ENCODE measurements at regions not wholly inside any gene's neighbourhood (a gene's known extent, or its start where the extent isn't known, plus 50 kb on each side); places are given as distances from the start of the nearest gene placed in this dataset.

DNA sequence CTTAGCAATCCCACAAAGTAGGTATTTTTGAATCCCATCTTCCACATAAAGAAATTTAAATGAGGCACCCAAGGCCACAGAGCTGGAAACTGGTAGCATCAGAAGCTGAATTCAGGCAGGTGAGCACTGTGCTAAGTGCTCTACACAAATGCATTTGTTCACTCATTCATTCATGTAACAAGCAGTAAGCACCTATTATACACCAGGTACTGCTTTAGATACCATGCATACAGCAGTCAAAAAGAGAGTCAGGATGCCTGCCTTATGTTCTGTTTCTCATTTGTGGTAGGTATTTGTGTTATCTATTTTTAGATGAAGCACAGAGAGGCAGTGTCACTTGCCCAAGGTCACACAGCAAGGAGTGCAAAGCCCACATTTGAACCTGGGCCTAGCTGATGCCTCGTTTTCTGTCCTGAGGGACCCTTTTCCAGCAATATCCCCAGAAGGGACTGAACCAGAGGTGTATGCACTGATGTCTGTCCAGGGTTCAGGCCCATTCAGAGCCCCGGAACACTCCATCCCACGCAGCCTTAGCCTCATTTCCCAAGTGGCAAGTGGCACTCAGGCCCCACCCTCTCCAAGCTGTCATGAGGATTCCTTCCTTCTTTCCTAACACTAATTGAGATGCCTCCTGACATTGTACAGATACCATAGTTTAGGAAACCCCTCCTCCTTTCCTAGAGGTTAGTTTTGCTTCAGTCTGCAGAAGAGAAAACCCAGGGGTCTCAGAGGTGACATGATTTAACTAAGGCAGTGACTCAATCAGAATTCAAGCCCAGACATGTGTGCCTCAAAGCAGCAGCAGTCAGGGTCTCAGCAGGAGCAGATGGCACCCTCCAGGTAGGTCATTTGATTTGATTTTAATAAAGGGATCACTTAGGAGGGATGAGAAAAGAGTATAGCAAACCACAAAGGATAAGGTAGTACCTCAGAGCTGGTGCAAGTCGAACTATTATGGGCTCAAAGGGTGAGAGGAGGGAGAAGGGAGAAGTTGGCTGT lies 61.2 kb upstream of the SIRPA start:
- H3K4me2 ChIP-seq (ENCODE audit: insufficient read depth, low read length): no peak overlapping the region
- H3K9ac ChIP-seq (replicated peaks; ENCODE audit: extremely low read depth, insufficient read depth, low read length): no peak overlapping the region
- TF ChIP-seq GATA2 (IDR thresholded peaks at IDR 0.05; ENCODE audit: insufficient read depth, insufficient read length, low read depth, low read length) (no peak), MYC (IDR thresholded peaks at IDR 0.05; ENCODE audit: low read depth, low read length) (no peak), POLR2AphosphoS5 (IDR thresholded peaks at IDR 0.05; ENCODE audit: insufficient read depth, low read depth, low read length) (no peak), JUN (IDR thresholded peaks at IDR 0.05; ENCODE audit: borderline replicate concordance, insufficient read depth, insufficient read length, low read depth) (no peak), POLR2A (IDR thresholded peaks at IDR 0.05; ENCODE audit: low read depth, low read length) (no peak), FOS (IDR thresholded peaks at IDR 0.05; ENCODE audit: borderline replicate concordance, insufficient read depth, low read length) (no peak), EZH2 (IDR thresholded peaks at IDR 0.05; ENCODE audit: borderline replicate concordance, low read depth, low read length, severe bottlenecking) (no peak)
- TF ChIP-seq, protein P1, sequence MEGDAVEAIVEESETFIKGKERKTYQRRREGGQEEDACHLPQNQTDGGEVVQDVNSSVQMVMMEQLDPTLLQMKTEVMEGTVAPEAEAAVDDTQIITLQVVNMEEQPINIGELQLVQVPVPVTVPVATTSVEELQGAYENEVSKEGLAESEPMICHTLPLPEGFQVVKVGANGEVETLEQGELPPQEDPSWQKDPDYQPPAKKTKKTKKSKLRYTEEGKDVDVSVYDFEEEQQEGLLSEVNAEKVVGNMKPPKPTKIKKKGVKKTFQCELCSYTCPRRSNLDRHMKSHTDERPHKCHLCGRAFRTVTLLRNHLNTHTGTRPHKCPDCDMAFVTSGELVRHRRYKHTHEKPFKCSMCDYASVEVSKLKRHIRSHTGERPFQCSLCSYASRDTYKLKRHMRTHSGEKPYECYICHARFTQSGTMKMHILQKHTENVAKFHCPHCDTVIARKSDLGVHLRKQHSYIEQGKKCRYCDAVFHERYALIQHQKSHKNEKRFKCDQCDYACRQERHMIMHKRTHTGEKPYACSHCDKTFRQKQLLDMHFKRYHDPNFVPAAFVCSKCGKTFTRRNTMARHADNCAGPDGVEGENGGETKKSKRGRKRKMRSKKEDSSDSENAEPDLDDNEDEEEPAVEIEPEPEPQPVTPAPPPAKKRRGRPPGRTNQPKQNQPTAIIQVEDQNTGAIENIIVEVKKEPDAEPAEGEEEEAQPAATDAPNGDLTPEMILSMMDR (IDR thresholded peaks at IDR 0.05; ENCODE audit: extremely low read depth in 1 of 2, insufficient read depth in 1 of 2, low read depth in 1 of 2, low read length in 2 of 2): no peak
- TF ChIP-seq, protein P2, sequence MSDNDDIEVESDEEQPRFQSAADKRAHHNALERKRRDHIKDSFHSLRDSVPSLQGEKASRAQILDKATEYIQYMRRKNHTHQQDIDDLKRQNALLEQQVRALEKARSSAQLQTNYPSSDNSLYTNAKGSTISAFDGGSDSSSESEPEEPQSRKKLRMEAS (IDR thresholded peaks at IDR 0.05; ENCODE audit: insufficient read depth, insufficient read length): no peak
- peaks cover 9 to 26% of the 10 kb centered on the region in 2 experiments for H3K27me3 ChIP-seq (ENCODE audit: control insufficient read depth in 2 of 2, insufficient read depth in 2 of 2, low read length in 2 of 2)
- H4K20me1 ChIP-seq (replicated peaks; ENCODE audit: control insufficient read depth, extremely low read depth, insufficient read depth, low read length): no peaks in the 10 kb centered on the region
- H3K4me3 ChIP-seq (replicated peaks in 1 of 3; ENCODE audit: insufficient read depth in 1 of 3, low read depth in 1 of 3, low read length in 3 of 3): no peak overlapping the region
- no TSS peak for BruUV-seq (replicated peaks)
- FAIRE-seq (no peak), DNase-seq (ENCODE audit: low read depth, low spot score) (no peak)
- H3K36me3 ChIP-seq (ENCODE audit: control insufficient read depth in 2 of 2, extremely low read depth in 1 of 2, insufficient read depth in 2 of 2, low read length in 2 of 2): no peaks in the 10 kb centered on the region
- no peaks in the 10 kb centered on the region for H3K79me2 ChIP-seq (ENCODE audit: control insufficient read depth, insufficient read depth, low read length)
- H2AFZ ChIP-seq (ENCODE audit: low read depth, low read length): no peak overlapping the region
- H3K4me1 ChIP-seq (ENCODE audit: control insufficient read depth, extremely low read depth, insufficient read depth, low read length): peaks cover 5% of the 10 kb centered on the region
- CTCF ChIA-PET: interaction anchor here (4.4 kb wide), 1 partner anchor 31 kb away, joined by 17 read pairs; no protein-coding TSS in a partner anchor
- POLR2A ChIA-PET: no interaction called here
- no peaks in the 10 kb centered on the region for H3K9me1 ChIP-seq (replicated peaks; ENCODE audit: control insufficient read depth, extremely low read depth, insufficient read depth, low read length)
- no peak overlapping the region for H3K27ac ChIP-seq (ENCODE audit: insufficient read depth, low read depth, low read length)
- intact Hi-C loops (cut with micrococcal nuclease): no loop called here
- no peaks in the 10 kb centered on the region for H3K9me3 ChIP-seq (replicated peaks; ENCODE audit: control insufficient read depth, insufficient read depth, low read length)
- dilution Hi-C loops (cut with MboI; ENCODE audit: extremely low pct_ligation_motif_present, low sequenced_read_pairs): no loop called here

Data from endothelial cell of umbilical vein (primary cell).